DMS153 treated with DMSO at 0.1 percent for 48 hours (cell line): ENCODE measurements at regions not wholly inside any gene's neighbourhood (a gene's known extent, or its start where the extent isn't known, plus 50 kb on each side); places are given as distances from the start of the nearest gene placed in this dataset.

Experiments
- DNase-seq: peaks from one replicate; lab custom pipeline; 2025; ENCODE audit not compliant: unreplicated experiment; lab: John Stamatoyannopoulos, UW

DNA sequence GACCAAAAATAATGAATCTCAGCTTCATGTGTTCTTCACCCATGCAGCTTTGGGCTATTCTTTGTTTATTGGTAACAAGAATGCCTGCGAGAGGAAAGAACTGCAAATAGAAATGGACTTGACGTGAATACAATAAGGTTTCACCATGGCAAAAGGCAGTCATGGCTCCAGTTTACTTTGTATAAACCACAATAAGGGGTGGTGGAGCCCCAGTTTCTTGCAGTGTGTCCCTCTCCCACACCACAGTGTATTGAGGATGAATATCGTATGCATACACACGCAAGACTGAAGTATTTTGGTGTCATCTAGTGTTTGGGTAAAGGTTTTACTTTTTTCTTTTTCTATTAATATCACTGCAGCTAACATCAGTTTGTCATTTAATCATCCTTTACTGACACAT, 159.7 kb upstream of the CNTN4 start:
- DNase-seq, result no peak

GRCh38 chr3:1942781-1943180, 155.9 kb upstream of the CNTN4 start:
- no peak for DNase-seq

- DNase-seq, result no peak
These were observed 155.1 kb upstream of the CNTN4 start for GRCh38 chr3:1943395-1944118.

DNA sequence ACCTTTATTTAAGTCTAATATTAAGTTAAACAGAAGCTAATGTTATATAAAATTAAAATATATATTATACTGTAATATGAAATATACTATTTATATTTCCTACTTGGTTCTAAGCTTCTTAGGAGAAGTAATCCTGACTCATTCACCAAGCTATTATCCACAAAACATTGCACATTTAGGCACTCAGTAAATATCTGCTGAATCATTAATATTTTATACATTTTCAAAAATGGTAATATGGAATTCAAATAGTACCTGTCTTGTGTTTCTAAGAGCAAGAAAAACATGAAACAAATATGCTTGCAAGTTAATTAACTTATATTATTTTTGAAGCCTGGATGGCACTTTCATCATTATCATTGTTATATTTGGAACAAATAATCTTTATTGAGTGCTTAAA, 153.0 kb upstream of the CNTN4 start:
- no peak for DNase-seq

DNA sequence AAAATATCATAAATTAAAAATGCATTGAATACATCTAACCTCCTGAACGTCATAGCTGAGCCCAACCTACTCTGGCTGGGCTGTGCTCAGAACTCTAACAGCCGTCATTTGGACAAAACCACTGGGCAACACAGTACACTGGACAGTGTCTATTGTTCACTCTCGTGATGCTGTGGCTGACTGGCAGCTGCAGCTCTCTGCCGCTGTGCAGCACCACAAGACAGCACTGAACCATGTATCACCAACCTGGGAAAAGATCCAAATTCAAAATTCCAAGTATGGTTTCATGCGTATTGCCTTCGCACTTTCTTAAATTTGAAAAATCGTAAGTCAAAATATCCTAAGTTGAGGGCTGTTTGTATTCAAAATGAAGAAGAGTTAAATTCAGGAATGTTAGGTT, 145.1 kb upstream of the CNTN4 start:
- no peak for DNase-seq

- no peak for DNase-seq
These were observed 144.0 kb upstream of the CNTN4 start for GRCh38 chr3:1954632-1955031.

DNA sequence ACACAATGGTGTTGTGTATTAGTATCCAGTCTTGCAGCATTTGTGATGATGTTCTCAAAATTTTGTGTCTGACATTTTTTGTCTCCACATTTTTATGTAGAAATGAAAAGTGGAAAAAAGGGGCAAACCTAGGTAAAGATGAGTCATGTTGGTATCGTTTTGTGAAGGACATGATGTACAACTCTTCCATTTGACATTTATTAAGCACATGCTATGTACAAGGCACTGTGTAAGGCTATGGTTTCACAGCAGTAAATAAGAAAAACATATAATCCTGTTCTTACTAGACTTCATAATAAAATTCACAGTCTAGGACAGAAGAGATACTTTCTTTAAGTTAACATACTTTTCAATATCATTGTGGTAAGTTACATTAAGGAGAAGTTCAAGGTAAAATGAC, 143.5 kb upstream of the CNTN4 start:
- DNase-seq, result no peak

GRCh38 chr3:1955750-1956149, 142.9 kb upstream of the CNTN4 start:
- DNase-seq, result no peak

GRCh38 chr3:1960506-1960905, 138.2 kb upstream of the CNTN4 start:
- DNase-seq, result no peak

DNA sequence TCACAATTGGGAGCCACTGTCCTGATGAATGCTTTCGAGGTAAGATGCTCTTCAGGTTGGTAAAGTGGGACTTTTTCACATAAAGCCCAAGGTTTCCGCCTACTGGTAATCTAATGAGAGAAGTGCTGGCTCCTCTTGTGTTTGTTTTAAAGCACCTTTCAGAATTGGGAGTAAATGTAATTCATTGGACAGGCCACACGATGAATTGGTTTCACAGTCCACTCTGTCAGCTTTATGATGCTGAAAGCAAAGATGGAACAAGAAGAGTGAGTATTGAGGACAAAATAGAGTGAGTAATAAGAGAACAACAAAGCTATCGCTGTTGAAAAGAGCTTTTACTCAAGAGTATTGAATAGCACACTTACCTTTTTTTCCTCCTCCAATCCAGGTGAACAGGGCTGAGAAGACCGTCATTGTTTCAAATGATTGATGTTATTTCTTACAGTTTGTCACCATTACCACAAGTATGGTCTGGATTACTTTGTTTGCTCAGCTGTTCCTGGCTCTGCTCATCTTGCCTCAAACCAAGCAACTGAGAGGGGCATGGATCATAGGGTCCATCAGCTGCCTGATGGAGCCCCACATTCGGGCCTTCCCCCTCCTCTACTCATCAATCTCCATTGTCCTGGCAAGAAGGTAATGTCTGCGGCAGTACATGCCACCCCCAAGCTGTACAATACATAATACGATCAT, 136.1 kb upstream of the CNTN4 start:
- DNase-seq, result peak; percentile 82

- DNase-seq, result no peak
These were observed 134.8 kb upstream of the CNTN4 start for GRCh38 chr3:1963896-1964295.

GRCh38 chr3:1967525-1967924, 131.1 kb upstream of the CNTN4 start:
- no peak for DNase-seq

- DNase-seq, result no peak
These were observed 129.4 kb upstream of the CNTN4 start for GRCh38 chr3:1969281-1969680.

- DNase-seq, result no peak
These were observed 126.9 kb upstream of the CNTN4 start for GRCh38 chr3:1971780-1972179.

DNA sequence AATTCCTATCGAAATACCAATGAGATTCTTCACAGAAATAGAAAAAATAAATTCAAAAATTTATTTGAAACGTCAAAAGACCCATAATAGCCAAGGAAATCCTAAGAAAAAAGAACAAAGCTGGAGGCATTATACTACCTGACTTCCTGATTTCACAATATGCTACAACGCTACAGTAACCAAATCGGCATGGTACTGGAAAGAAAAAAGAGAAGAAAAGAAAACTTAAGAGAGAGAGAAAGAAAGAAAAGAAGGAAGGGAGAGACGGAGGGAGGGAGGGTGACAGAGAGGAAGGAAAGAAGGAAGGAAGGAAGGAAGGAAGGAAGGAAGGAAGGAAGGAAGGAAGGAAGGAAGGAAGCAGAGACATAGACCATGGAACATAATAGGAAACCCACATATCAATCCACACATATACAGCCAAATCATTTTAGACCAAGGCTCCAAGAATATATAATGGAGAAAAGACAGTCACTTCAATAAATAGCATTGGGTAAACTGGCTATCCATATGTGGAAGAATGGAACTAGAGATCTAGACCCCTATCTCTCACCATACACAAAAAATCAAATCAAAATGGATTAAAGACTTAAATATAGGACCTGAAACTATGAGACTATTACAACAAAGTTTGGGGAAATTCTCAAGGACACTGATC, 118.6 kb upstream of the CNTN4 start:
- DNase-seq, result no peak

DNA sequence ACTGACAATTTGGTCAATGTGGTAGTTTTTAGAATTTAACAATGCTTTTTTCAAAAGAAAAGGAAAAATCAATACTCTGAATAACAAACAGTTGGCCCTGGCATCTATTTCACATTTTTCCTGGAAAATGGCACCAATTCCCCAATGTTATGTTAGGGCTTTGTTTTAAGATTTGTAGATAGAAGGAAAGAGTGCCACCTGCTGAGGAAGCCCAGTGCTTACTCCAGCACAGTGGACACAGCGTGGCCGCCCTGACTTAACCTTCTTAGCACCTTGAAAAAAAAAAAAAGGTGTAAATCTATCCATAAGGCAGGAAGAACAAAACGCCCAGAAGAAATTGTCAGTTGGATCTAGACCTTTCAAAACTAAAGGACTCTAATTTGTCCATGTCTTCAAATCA, 110.7 kb upstream of the CNTN4 start:
- DNase-seq, result no peak

DNA sequence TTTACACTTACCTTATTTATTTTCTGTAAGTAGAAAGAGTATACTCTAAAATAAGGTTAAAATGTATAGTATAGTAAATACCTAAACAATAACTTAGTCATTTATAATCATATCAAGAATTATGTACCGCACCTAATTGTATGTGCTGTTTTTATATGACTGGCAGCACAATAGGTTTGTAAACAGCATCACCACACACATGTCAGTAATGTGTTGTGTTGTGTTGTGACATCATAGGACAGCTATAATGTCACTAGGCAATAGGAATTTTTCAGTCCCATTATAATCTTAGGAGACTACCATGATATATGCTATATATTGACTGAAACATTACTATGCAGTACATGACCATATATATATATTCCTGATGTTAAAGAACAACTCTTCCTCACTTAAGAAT, 99.9 kb upstream of the CNTN4 start:
- DNase-seq, result no peak

GRCh38 chr3:2001306-2002108, 97.2 kb upstream of the CNTN4 start:
- no peak for DNase-seq

DNA sequence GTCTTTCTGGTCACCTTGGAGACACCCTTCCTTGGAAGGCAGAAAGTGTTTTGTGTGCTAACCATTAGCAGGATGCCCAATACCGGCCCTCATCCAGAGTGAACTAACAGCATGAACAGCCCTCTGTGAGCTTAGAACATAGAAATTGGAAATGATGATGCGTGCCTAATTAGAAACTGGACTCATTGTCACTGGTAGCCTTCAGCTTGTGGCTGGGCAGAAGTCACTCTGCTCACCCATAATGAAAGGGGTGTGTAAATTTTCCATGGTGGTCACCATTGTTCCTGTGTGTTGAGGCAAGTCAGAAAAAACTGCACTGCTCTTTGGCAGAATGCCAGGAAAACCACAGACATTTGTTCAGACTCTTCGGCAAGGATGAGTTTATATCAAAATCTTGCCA, 74.7 kb upstream of the CNTN4 start:
- DNase-seq, result no peak

GRCh38 chr3:2024713-2025112, 74.0 kb upstream of the CNTN4 start:
- DNase-seq, result no peak

DNA sequence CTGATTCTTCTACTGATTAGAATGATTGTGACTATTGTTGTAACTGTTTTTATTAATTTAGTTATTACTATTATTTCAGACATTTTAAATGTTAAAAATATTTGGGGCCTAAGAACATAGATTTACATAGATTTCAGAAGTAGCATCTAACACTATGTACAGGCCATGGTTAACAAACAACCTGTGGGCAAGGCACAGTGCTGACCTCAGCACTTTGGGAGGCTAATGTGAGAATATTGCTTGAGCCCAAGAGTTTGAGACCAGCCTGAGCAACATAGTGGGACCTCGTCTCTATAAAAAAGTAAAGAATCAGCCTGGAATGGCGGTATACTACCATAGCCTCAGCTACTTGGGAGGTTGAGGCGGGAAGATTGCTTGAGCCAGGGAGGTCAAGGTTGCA, 69.1 kb upstream of the CNTN4 start:
- DNase-seq, result no peak

DNA sequence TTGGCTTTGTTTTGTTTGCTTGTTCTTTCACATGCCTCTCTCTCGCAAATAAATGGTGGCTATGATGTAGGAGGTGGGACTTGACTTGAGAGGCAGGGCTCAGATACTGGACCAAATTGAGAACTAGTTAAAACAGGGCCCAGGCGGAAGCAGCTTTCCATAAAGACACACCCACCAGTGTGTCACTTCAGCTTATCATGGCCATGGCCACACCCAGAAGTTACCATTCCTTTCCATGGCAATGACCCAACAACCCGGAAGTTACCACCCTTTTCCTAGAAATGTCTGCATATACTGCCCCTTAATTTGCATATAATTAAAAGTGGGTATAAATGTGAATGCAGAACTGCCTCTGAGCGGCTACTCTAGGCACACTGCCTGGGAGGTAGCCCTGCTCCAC, 62.6 kb upstream of the CNTN4 start:
- DNase-seq, result no peak
